Heart left ventricle (tissue), 13 donors: ENCODE measurements at regions not wholly inside any gene's neighbourhood (a gene's known extent, or its start where the extent isn't known, plus 50 kb on each side); places are given as distances from the start of the nearest gene placed in this dataset.

Experiments
- CTCF ChIP-seq, 12 donors: fragments of 200-600 bp; sonication (generic) in 4 of 12; IDR thresholded peaks; one replicate each; pipeline versions ENCODE4 v1.5.0 to v1.8.0; 2018 to 2022; ENCODE audit warnings: antibody characterized with exemption in 12 of 12, mild to moderate bottlenecking in 5 of 12
- POLR2A ChIP-seq, 2 donors: fragments of 450-650 bp; IDR thresholded peaks; one replicate each; pipeline ENCODE4 v1.6.1; 2017; ENCODE audit warnings: antibody characterized with exemption in 2 of 2, mild to moderate bottlenecking in 2 of 2, moderate library complexity in 2 of 2
- donor health status: ischemic (EF 13 %, LVEDD 7.1; RV severe dilation, severe dysfunction).
- donor health status: DM: no; HTN: yes; CAD: no.
- donor health status: DM: no; HTN: no; CAD: no.
- donor health status: ischemic (EF 25% LVEDD 6.9; RV normal size, moderate dysfunction).
- donor health status: ischemic (EF 25% LVEDD 5.7; RV mildly dilated, moderate dysfunction).
- donor health status: ischemic (EF 35%, LVEDD 5.7; RV mildly dilated, moderate dysfunction).
- donor health status: nonischemic (EF 11% LVEDD 7.7; RV severe dilation, severe dysfunction).
- donor health status: DM: yes; HTN: yes; CAD: no.
- donor health status: PGD.
- donor health status: ischemic (EF 29% LVEDD 5.4; RV normal size, mild dysfunction).
- donor health status: nonischemic (EF 23%, LVEDD 6.1; RV moderate dilation, normal function).

- TF ChIP-seq CTCF (IDR thresholded peaks at IDR 0.05) (no peak), POLR2A (IDR thresholded peaks at IDR 0.05) (no peak)
Observed at GRCh38 chr11:25992294-25992693, 339.6 kb upstream of the ANO3 start.
